KMS-11 (cell line): ENCODE measurements at regions not wholly inside any gene's neighbourhood (a gene's known extent, or its start where the extent isn't known, plus 50 kb on each side); places are given as distances from the start of the nearest gene placed in this dataset.

Source experiments
- H2AFZ ChIP-seq: fragments of 200-600 bp; sonication (generic); 2 replicates; pipeline ENCODE4 v1.6.1; 2016; ENCODE audit warnings: antibody characterized with exemption, mixed run types, low read depth
- H3K27ac ChIP-seq: fragments of 200-600 bp; sonication (generic); 2 replicates; pipeline ENCODE4 v1.6.1; 2016; ENCODE audit warnings: mild to moderate bottlenecking, mixed run types
- H3K27me3 ChIP-seq: fragments of 200-600 bp; sonication (generic); 2 replicates; pipeline ENCODE4 v1.6.1; 2017; ENCODE audit warnings: mild to moderate bottlenecking, low read depth, mixed run types, moderate library complexity; ENCODE audit not compliant: insufficient read depth
- H3K36me3 ChIP-seq: fragments of 200-600 bp; sonication (generic); 2 replicates; pipeline ENCODE4 v1.6.1; 2017; ENCODE audit warnings: mild to moderate bottlenecking, mixed run types; ENCODE audit not compliant: insufficient read depth
- H3K4me1 ChIP-seq: fragments of 200-600 bp; sonication (generic); 2 replicates; pipeline ENCODE4 v1.6.1; 2016; ENCODE audit warnings: mild to moderate bottlenecking, low read depth, mixed run types; ENCODE audit not compliant: poor library complexity, severe bottlenecking
- H3K4me2 ChIP-seq: fragments of 200-600 bp; sonication (generic); 2 replicates; pipeline ENCODE4 v1.7.0; 2016; ENCODE audit warnings: mild to moderate bottlenecking, mixed run types
- H3K4me3 ChIP-seq: fragments of 200-600 bp; sonication (generic); IDR thresholded peaks from 2 replicates; pipeline ENCODE4 v1.6.1; 2017; ENCODE audit warnings: low read depth, low read length, mixed read lengths; ENCODE audit not compliant: insufficient read depth
- H3K79me2 ChIP-seq: fragments of 200-600 bp; sonication (generic); 2 replicates; pipeline ENCODE4 v1.6.1; 2016; ENCODE audit warnings: low read depth, mixed run types; ENCODE audit not compliant: insufficient read depth
- H3K9ac ChIP-seq: fragments of 200-600 bp; sonication (generic); 2 replicates; pipeline ENCODE4 v1.6.1; 2016; ENCODE audit warnings: mild to moderate bottlenecking, mixed run types
- H4K20me1 ChIP-seq: fragments of 200-600 bp; sonication (generic); 2 replicates; pipeline ENCODE4 v1.6.1; 2016; ENCODE audit warnings: mild to moderate bottlenecking, mixed run types; ENCODE audit not compliant: insufficient read depth
- CTCF ChIP-seq: fragments of 200-600 bp; sonication (generic); conservative IDR thresholded peaks from 2 replicates; pipeline ENCODE4 v1.6.1; 2017; ENCODE audit warnings: low read depth, mild to moderate bottlenecking, antibody characterized with exemption, low read length, moderate library complexity, mixed read lengths

- Histone ChIP-seq H3K27ac (peak overlapping the region; percentile 58), H3K4me1 (peaks cover 67% of the 10 kb centered on the region), H3K27me3 (no peaks in the 10 kb centered on the region), H2AFZ (peak overlapping the region; percentile 91), H3K4me2 (peak overlapping the region; percentile 98), H3K9ac (peak overlapping the region; percentile 68), H3K36me3 (no peaks in the 10 kb centered on the region), H3K79me2 (0 out of 2 replicates have a peak, but pooled peaks cover 6% of the 10 kb centered on the region), H3K4me3 (no peak overlapping the region), H4K20me1 (no peaks in the 10 kb centered on the region)
- TF ChIP-seq CTCF: no peak; the same call in 1 of the 2 replicates
Measured at GRCh38 chr15:101121511-101122090, 130.2 kb downstream of the CHSY1 start.

- no peak overlapping the region for H3K4me3 ChIP-seq
- H3K4me1 ChIP-seq: peaks cover 60% of the 10 kb centered on the region
- no peaks in the 10 kb centered on the region for H3K27me3 ChIP-seq
- H3K36me3 ChIP-seq: no peaks in the 10 kb centered on the region
- H3K4me2 ChIP-seq: peak overlapping the region; percentile 98
- H3K9ac ChIP-seq: peak overlapping the region; percentile 68; the same call in 1 of the 2 replicates
- no peak overlapping the region for H3K27ac ChIP-seq
- no peaks in the 10 kb centered on the region for H4K20me1 ChIP-seq
- H3K79me2 ChIP-seq: 0 out of 2 replicates have a peak, but pooled peaks cover 6% of the 10 kb centered on the region
- peak overlapping the region; percentile 91; the same call in 1 of the 2 replicates for H2AFZ ChIP-seq
- TF ChIP-seq CTCF: no peak
Measured at GRCh38 chr15:101120987-101121386, 130.9 kb downstream of the CHSY1 start.

GRCh38 chr15:101120473-101120872 lies 131.4 kb downstream of the CHSY1 start:
- no peak overlapping the region for H3K4me3 ChIP-seq
- H3K4me2 ChIP-seq: no peak overlapping the region; the same call in 1 of the 2 replicates
- H3K79me2 ChIP-seq: 0 out of 2 replicates have a peak, but pooled peaks cover 6% of the 10 kb centered on the region
- H3K9ac ChIP-seq: no peak overlapping the region
- H4K20me1 ChIP-seq: no peaks in the 10 kb centered on the region
- H3K27me3 ChIP-seq: no peaks in the 10 kb centered on the region
- H3K27ac ChIP-seq: no peak overlapping the region
- peaks cover 55% of the 10 kb centered on the region for H3K4me1 ChIP-seq
- H3K36me3 ChIP-seq: no peaks in the 10 kb centered on the region
- TF ChIP-seq CTCF: no peak
- H2AFZ ChIP-seq: no peak overlapping the region
